HEK293 (cell line): ENCODE measurements at regions not wholly inside any gene's neighbourhood (a gene's known extent, or its start where the extent isn't known, plus 50 kb on each side); places are given as distances from the start of the nearest gene placed in this dataset.

ENCODE experiments used
- ATF2 ChIP-seq: fragments of 450-650 bp; formaldehyde crosslinking; IDR thresholded peaks from 2 replicates; pipeline ENCODE4 v1.5.1; 2016; ENCODE audit warnings: missing biosample characterization, missing genetic modification characterization, low read depth
- CTCF ChIP-seq: fragments of 450-650 bp; formaldehyde crosslinking; IDR thresholded peaks from 2 replicates; pipeline ENCODE4 v1.5.1; 2016; ENCODE audit warnings: missing biosample characterization, missing genetic modification characterization
- EGR2 ChIP-seq: fragments of 450-650 bp; formaldehyde crosslinking; IDR thresholded peaks from 2 replicates; pipeline ENCODE4 v1.5.1; 2016; ENCODE audit warnings: low read depth, missing biosample characterization, missing genetic modification characterization
- ELK4 ChIP-seq: IDR thresholded peaks from 2 replicates; pipeline ENCODE4 v1.6.1; 2011; ENCODE audit warnings: mild to moderate bottlenecking, low read depth, low read length, borderline replicate concordance
- SP2 ChIP-seq: fragments of 450-650 bp; formaldehyde crosslinking; IDR thresholded peaks from 2 replicates; pipeline ENCODE4 v1.5.1; 2016; ENCODE audit warnings: missing biosample characterization, missing genetic modification characterization
- TCF7L2 ChIP-seq: IDR thresholded peaks from 2 replicates; pipeline ENCODE4 v1.6.1; 2011; ENCODE audit warnings: low read depth, mild to moderate bottlenecking, inconsistent platforms, low read length, moderate library complexity, borderline replicate concordance
- YY1 ChIP-seq: fragments of 450-650 bp; formaldehyde crosslinking; IDR thresholded peaks from 2 replicates; pipeline ENCODE4 v1.5.1; 2018; ENCODE audit warnings: missing biosample characterization, missing genetic modification characterization
- ZBTB7A ChIP-seq: fragments of 450-650 bp; formaldehyde crosslinking; IDR thresholded peaks from 2 replicates; pipeline ENCODE4 v1.5.1; 2016; ENCODE audit warnings: low read depth, missing biosample characterization, missing genetic modification characterization
- ZNF274 ChIP-seq, 2 experiments: fragments of 200-500 bp in 1 of 2; fragments of 450-650 bp in 1 of 2; sonication (Bioruptor generic) in 1 of 2; formaldehyde crosslinking in 1 of 2; IDR thresholded peaks; 2 replicates each; pipeline versions ENCODE4 v1.5.1 to v1.6.1; 2014 to 2016; ENCODE audit warnings: borderline replicate concordance in 1 of 2, inconsistent platforms in 1 of 2, low read length in 1 of 2, missing biosample characterization in 1 of 2, missing genetic modification characterization in 1 of 2
- ZNF423 ChIP-seq: fragments of 450-650 bp; formaldehyde crosslinking; IDR thresholded peaks from 2 replicates; pipeline ENCODE4 v1.5.1; 2016; ENCODE audit warnings: missing biosample characterization, missing genetic modification characterization
- ZNF677 ChIP-seq: fragments of 450-650 bp; IDR thresholded peaks from 2 replicates; pipeline ENCODE4 v1.5.0; 2018; ENCODE audit warnings: missing biosample characterization, mild to moderate bottlenecking, missing genetic modification characterization, moderate library complexity
- ZSCAN5A ChIP-seq: fragments of 450-650 bp; formaldehyde crosslinking; IDR thresholded peaks from 2 replicates; pipeline ENCODE4 v1.5.1; 2016; ENCODE audit warnings: missing biosample characterization, missing genetic modification characterization

GRCh38 chr1:188281921-188282320, 1453.2 kb downstream of the PLA2G4A start:
- no peak for TF ChIP-seq TCF7L2
- no peak for TF ChIP-seq CTCF
- TF ChIP-seq ATF2, result no peak
- TF ChIP-seq SP2 (tag by site-specific recombination), result no peak
- TF ChIP-seq ZNF423 (tag by site-specific recombination), result no peak
- TF ChIP-seq ZBTB7A (tag by site-specific recombination), result no peak
- no peak for TF ChIP-seq ZSCAN5A (tag by site-specific recombination)
- TF ChIP-seq YY1 (tag by site-specific recombination), result no peak
- no peak for TF ChIP-seq ZNF677 (tag by site-specific recombination)
- TF ChIP-seq ELK4, result no peak
- no peak for TF ChIP-seq ZNF274 (IDR thresholded peaks at IDR 0.05; ENCODE audit: low read length)
- no peak for TF ChIP-seq ZNF274 (tag by site-specific recombination; IDR thresholded peaks at IDR 0.05; ENCODE audit: borderline replicate concordance)
- TF ChIP-seq EGR2 (tag by site-specific recombination), result no peak
